DOHH2 (cell line): ENCODE measurements at regions not wholly inside any gene's neighbourhood (a gene's known extent, or its start where the extent isn't known, plus 50 kb on each side); places are given as distances from the start of the nearest gene placed in this dataset.

Experiments used
- EZH2phosphoT487 ChIP-seq: fragments of 200-600 bp; sonication (generic); IDR thresholded peaks from 2 replicates; pipeline ENCODE4 v1.6.1; 2017; ENCODE audit warnings: borderline replicate concordance, mild to moderate bottlenecking, antibody characterized with exemption, low read length, moderate library complexity, mixed read lengths
- TF ChIP-seq, protein P1 (sequence below): fragments of 200-600 bp; sonication (generic); IDR thresholded peaks from one replicate; pipeline ENCODE4 v1.5.1; 2014; ENCODE audit warnings: antibody characterized with exemption, mild to moderate bottlenecking, low read depth, low read length; ENCODE audit not compliant: poor library complexity, severe bottlenecking

DNA sequence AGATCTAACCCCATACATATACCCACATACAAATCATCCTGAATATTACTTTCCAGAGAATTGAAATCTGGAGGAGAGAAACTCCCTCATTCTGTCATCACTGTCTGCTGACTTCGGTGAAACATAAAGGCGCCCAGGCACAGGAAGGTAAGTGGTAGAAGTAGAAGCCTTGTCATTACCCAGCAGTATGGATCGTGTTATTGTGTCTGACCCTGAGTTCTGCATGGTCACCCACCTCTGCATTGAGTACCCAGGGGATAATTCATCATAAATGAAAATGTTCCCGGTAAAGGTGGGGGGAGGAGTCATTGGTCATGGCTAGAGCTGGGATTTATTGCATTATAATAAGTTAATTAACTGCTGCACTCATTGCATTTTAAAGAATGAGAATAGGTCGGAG lies 342.6 kb upstream of the PKN2 start:
- TF ChIP-seq, protein P1, sequence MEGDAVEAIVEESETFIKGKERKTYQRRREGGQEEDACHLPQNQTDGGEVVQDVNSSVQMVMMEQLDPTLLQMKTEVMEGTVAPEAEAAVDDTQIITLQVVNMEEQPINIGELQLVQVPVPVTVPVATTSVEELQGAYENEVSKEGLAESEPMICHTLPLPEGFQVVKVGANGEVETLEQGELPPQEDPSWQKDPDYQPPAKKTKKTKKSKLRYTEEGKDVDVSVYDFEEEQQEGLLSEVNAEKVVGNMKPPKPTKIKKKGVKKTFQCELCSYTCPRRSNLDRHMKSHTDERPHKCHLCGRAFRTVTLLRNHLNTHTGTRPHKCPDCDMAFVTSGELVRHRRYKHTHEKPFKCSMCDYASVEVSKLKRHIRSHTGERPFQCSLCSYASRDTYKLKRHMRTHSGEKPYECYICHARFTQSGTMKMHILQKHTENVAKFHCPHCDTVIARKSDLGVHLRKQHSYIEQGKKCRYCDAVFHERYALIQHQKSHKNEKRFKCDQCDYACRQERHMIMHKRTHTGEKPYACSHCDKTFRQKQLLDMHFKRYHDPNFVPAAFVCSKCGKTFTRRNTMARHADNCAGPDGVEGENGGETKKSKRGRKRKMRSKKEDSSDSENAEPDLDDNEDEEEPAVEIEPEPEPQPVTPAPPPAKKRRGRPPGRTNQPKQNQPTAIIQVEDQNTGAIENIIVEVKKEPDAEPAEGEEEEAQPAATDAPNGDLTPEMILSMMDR = no peak
- TF ChIP-seq EZH2phosphoT487 = no peak
